Smooth muscle cell (in vitro differentiated cells): ENCODE measurements at regions not wholly inside any gene's neighbourhood (a gene's known extent, or its start where the extent isn't known, plus 50 kb on each side); places are given as distances from the start of the nearest gene placed in this dataset.

Experiments
- DNase-seq: peaks from one replicate; lab custom pipeline; 2025; ENCODE audit not compliant: unreplicated experiment; lab: John Stamatoyannopoulos, UW
- H2AFZ ChIP-seq: fragments of 200-600 bp; sonication (generic); 2 replicates; pipeline ENCODE4 v1.6.0; 2016; ENCODE audit warnings: antibody characterized with exemption, low read depth, mild to moderate bottlenecking
- H3F3A ChIP-seq: fragments of 200-600 bp; sonication (generic); 2 replicates; pipeline ENCODE4 v1.6.0; 2017; ENCODE audit warnings: antibody characterized with exemption, low read depth
- H3K27ac ChIP-seq: fragments of 200-600 bp; sonication (generic); 2 replicates; pipeline ENCODE4 v1.5.1; 2016; ENCODE audit warnings: low read depth, mild to moderate bottlenecking
- H3K27me3 ChIP-seq: fragments of 200-600 bp; sonication (generic); 2 replicates; pipeline ENCODE4 v1.6.1; 2016; ENCODE audit warnings: low read depth, mild to moderate bottlenecking
- H3K36me3 ChIP-seq: fragments of 200-600 bp; sonication (generic); 2 replicates; pipeline ENCODE4 v1.5.1; 2016; ENCODE audit warnings: low read depth
- H3K4me1 ChIP-seq: fragments of 200-600 bp; sonication (generic); 2 replicates; pipeline ENCODE4 v1.5.1; 2016; ENCODE audit warnings: low read depth
- H3K4me2 ChIP-seq: fragments of 200-600 bp; sonication (generic); 2 replicates; pipeline ENCODE4 v1.6.0; 2016; ENCODE audit warnings: mild to moderate bottlenecking
- H3K4me3 ChIP-seq: fragments of 200-600 bp; sonication (generic); 2 replicates; pipeline ENCODE4 v1.5.1; 2016; ENCODE audit warnings: mild to moderate bottlenecking
- H3K79me2 ChIP-seq: fragments of 200-600 bp; sonication (generic); 2 replicates; pipeline ENCODE4 v1.6.0; 2016; ENCODE audit warnings: low read depth, mild to moderate bottlenecking
- H3K9ac ChIP-seq: fragments of 200-600 bp; sonication (generic); 2 replicates; pipeline ENCODE4 v1.6.0; 2016; ENCODE audit warnings: low read depth
- H3K9me3 ChIP-seq: fragments of 200-600 bp; sonication (generic); replicated peaks from 2 replicates; pipeline ENCODE4 v1.5.1; 2016; ENCODE audit warnings: low read depth
- H4K20me1 ChIP-seq: fragments of 200-600 bp; sonication (generic); 2 replicates; pipeline ENCODE4 v1.6.0; 2016; ENCODE audit warnings: low read depth
- CTCF ChIP-seq: fragments of 200-600 bp; sonication (generic); IDR thresholded peaks from 2 replicates; pipeline ENCODE4 v1.5.1; 2017; ENCODE audit warnings: borderline replicate concordance, mild to moderate bottlenecking, antibody characterized with exemption; ENCODE audit not compliant: insufficient read depth, poor library complexity, severe bottlenecking
- WGBS: methylation state at CpG from one replicate; pipeline ENCODE4 v1.1.7; 2016; ENCODE audit warnings: low lambda C conversion rate; 5-methylcytosine and 5-hydroxymethylcytosine counted together

DNA sequence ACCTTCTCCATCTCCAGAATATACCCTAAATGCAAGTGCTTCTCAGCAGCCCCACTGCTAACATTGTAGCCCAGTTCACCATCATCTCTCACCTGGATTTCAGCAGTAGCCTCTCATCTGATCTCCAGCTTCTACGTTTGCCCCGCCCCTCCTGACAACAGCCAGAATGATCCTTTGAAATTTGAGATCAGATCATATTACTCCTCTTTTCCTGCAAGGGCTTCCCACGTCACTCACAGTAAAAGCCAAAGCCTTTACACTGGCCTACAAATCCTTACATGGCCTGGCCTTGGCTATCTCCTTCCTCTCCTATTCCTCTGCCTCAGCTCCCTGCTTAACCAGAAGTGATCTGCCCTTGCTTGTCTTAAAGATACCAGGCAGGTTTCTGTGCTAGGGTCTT, 94.3 kb upstream of the NBEA start:
- WGBS: 60% methylated on average over 3 of the region's 3 CpGs
- H3F3A ChIP-seq: no peaks in the 10 kb centered on the region
- no peaks in the 10 kb centered on the region for H3K27me3 ChIP-seq
- H3K4me2 ChIP-seq: no peak overlapping the region
- H3K27ac ChIP-seq: no peak overlapping the region
- no peaks in the 10 kb centered on the region for H3K36me3 ChIP-seq
- H3K9me3 ChIP-seq: no peaks in the 10 kb centered on the region
- DNase-seq: no peak
- H3K4me3 ChIP-seq: no peak overlapping the region
- H4K20me1 ChIP-seq: no peaks in the 10 kb centered on the region
- H3K9ac ChIP-seq: no peak overlapping the region
- H3K79me2 ChIP-seq: no peaks in the 10 kb centered on the region
- no peak for TF ChIP-seq CTCF
- no peaks in the 10 kb centered on the region for H3K4me1 ChIP-seq
- no peak overlapping the region for H2AFZ ChIP-seq

DNA sequence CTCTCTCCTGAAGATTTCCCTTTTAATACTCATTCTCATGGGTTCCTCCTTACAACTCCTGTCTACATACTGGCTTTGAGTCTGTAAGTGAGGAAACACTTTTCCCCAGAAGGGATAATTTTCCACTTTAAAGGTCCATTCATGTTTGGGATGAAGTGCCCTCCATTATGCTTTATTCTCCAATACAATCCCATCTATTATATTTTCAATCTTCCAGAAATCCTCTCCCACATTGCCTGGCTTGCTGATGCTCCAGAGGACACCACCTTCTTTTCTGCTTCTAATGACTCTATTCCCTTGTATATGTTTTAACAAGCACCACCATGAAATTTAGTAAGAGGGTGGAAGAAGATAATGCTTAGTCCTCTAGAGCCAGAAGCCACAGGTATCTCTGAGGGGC, 92.7 kb upstream of the NBEA start:
- no peaks in the 10 kb centered on the region for H4K20me1 ChIP-seq
- H3K79me2 ChIP-seq: no peaks in the 10 kb centered on the region
- DNase-seq: no peak
- TF ChIP-seq CTCF: no peak
- H3K27ac ChIP-seq: no peak overlapping the region
- no peak overlapping the region for H3K4me2 ChIP-seq
- no peaks in the 10 kb centered on the region for H3K27me3 ChIP-seq
- no peak overlapping the region for H3K9ac ChIP-seq
- no peaks in the 10 kb centered on the region for H3K4me1 ChIP-seq
- H3K9me3 ChIP-seq: no peaks in the 10 kb centered on the region
- H3K4me3 ChIP-seq: no peak overlapping the region
- H2AFZ ChIP-seq: no peak overlapping the region
- H3F3A ChIP-seq: no peaks in the 10 kb centered on the region
- no peaks in the 10 kb centered on the region for H3K36me3 ChIP-seq

GRCh38 chr13:34853161-34853560, 88.9 kb upstream of the NBEA start:
- WGBS: 83% methylated on average over 4 of the region's 4 CpGs
- H3K27ac ChIP-seq: no peak overlapping the region
- H3K36me3 ChIP-seq: no peaks in the 10 kb centered on the region
- DNase-seq: no peak
- no peaks in the 10 kb centered on the region for H3K4me1 ChIP-seq
- no peaks in the 10 kb centered on the region for H4K20me1 ChIP-seq
- no peak overlapping the region for H3K9ac ChIP-seq
- no peak overlapping the region for H2AFZ ChIP-seq
- no peaks in the 10 kb centered on the region for H3K79me2 ChIP-seq
- no peak overlapping the region for H3K4me2 ChIP-seq
- no peak overlapping the region for H3K4me3 ChIP-seq
- no peaks in the 10 kb centered on the region for H3K27me3 ChIP-seq
- no peaks in the 10 kb centered on the region for H3K9me3 ChIP-seq
- TF ChIP-seq CTCF: no peak
- H3F3A ChIP-seq: no peaks in the 10 kb centered on the region

DNA sequence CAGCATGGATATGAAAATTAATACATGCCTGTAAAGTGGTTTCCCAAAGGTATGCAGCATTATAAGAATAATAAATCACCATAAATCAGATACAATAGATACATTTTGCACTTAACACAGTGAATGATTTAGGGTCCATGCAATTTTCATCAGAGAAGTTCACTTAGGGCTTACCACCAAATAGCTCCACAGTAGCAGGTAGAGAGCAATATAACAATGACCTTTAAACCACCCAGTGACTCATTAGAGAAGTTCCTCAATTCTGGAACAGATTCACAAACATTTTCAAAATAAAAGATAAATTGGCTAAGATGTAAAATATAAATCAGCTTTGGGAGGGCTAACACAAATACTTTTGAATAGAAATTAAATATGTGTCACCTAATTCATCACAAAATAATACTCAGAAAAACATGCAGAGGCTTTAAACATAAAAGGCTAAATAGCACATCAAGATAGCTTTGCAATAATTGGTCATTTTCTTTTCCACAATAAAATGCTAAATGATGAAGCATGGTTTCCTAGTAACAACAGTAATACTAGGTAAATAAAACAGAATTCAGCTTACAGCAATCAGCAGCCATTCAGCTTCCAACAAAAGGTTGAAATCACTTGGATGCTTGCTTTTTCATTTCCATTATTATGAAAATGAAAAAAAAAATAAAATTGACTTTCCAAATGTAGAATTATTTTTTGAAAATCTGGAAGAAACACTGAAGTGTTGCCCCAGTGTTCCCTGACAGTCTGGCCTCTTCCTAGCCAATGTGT, 84.3 kb upstream of the NBEA start:
- no peak for DNase-seq

More for the DNA sequence above, 84.3 kb upstream of the NBEA start:
- Histone ChIP-seq H3K9ac (no peak overlapping the region), H3K36me3 (no peaks in the 10 kb centered on the region), H3K4me2 (no peak overlapping the region), H3K4me1 (no peaks in the 10 kb centered on the region), H3K27ac (no peak overlapping the region), H3K27me3 (no peaks in the 10 kb centered on the region), H4K20me1 (no peaks in the 10 kb centered on the region), H3K9me3 (no peaks in the 10 kb centered on the region), H3F3A (no peaks in the 10 kb centered on the region), H2AFZ (no peak overlapping the region), H3K4me3 (no peak overlapping the region), H3K79me2 (no peaks in the 10 kb centered on the region)
- TF ChIP-seq CTCF: no peak
